ENCODE measurements at regions not wholly inside any gene's neighbourhood (a gene's known extent, or its start where the extent isn't known, plus 50 kb on each side); places are given as distances from the start of the nearest gene placed in this dataset.

DNA sequence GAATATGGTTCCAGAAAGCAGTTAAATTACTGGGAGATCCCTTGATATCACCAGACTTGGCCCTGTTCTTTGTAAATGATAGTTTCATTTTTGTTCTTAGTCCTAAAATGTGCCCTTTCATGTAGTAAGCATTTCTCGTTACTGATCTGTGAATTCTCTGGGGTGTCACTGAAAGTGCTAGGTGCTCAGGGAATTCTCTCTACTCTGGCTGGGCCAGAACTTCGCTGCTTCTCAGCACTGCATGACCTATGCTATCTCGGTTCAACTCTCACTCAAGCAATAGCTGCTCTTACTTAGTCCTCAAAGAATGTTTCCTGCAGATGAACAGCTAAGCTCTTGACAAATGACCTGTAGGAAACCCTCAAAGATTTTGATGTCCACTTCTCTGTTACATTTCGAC lies 1144.3 kb downstream of the ADGRL3 start:
- no peak for DNase-seq
- TF ChIP-seq POLR2A (IDR thresholded peaks at IDR 0.05; ENCODE audit: low read length) (no peak), GATA1 (IDR thresholded peaks at IDR 0.05; ENCODE audit: low read depth, low read length) (no peak)

DNA sequence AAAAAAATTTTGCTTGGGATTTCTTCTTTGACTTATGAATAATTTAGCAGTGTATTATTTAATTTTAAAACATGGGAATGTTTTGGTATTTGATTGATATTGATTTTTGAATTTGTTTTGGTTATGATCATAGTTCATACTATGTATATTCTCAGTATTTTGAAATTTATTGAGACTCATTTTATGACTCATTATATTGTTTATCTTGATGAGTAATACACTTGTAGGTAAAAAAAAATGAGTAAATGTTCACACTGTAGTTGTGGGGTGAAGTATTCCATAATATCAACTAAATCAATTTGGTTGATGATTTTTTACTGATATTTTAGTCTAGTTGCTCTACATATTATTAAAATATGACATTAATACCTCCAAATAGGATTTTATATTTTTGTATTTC lies 1142.2 kb downstream of the ADGRL3 start:
- DNase-seq, result no peak
- TF ChIP-seq POLR2A (IDR thresholded peaks at IDR 0.05; ENCODE audit: low read length) (no peak), GATA1 (IDR thresholded peaks at IDR 0.05; ENCODE audit: low read depth, low read length) (no peak)

DNA sequence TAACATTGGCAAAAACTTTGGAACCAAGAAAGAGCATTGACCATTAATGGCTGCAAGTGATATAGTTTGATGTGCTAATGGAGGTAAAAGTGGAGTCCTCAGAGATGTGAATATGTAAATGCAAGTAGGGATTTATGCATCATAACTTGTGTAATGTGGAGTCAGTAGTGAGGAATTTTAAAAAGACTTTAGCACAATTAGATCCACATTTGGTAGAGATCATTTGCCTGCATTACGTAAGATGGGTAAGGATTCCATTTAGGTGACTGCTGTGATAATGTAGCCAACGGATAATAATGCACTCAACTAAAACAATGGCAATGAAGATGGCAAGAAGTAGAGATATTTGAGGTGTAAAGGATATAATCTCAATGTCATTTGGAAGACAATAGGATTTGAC lies 1128.4 kb downstream of the ADGRL3 start:
- no peak for TF ChIP-seq POLR2A (IDR thresholded peaks at IDR 0.05; ENCODE audit: low read length)
- TF ChIP-seq GATA1 (IDR thresholded peaks at IDR 0.05; ENCODE audit: low read depth, low read length), result no peak
- no peak for DNase-seq

DNA sequence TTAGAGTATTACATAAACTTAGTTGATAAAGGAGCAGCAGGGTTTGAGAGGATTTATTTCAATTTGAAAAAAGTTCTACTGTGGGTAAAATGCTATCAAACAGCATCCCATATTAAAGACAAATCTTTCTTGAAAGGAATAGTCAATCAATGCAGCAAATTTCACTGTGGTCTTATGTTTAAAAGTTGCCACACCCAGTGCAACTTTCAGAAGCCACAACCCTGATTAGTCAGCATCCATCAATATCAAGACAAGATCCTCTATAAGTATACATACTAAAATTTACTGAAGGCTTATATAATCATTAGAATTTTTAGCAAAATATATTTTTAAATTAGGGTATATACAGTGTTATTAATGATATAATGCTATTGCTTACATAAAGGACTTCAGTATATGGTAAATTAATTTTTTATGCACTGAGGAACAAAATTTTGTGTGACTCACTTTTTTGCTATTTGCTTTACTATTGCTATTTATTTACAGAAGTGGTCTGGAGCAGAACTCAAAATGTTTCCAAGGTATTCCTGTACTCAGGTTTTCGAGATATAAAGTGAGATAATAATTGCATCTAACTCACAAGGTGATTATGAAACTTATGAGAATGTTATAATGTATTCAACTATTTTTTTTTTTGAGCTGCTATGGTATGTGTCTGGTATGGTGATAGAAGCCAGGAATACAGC lies 1127.6 kb downstream of the ADGRL3 start:
- DNase-seq, result no peak
- TF ChIP-seq POLR2A (IDR thresholded peaks at IDR 0.05; ENCODE audit: low read length) (no peak), GATA1 (IDR thresholded peaks at IDR 0.05; ENCODE audit: low read depth, low read length) (no peak)

DNA sequence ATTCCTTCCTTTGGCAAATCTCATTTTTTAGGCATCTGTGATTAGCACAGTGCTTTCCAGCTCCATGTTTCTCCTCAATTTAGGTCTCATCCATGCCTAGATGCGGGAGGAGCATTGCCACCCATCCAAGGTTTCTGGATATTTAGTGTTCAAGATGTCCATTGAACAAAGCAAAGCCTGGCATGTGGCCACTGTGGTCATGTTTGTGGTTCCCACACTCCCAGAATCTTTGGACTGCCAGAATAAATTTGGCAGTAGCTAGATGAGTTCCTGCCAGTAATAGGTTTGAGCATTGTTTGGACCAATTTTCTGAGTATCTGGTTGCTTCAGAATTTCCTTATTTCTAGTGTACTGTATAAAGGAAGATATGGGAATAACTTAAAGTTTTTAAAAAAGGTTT lies 1124.1 kb downstream of the ADGRL3 start:
- no peak for DNase-seq
- TF ChIP-seq GATA1 (IDR thresholded peaks at IDR 0.05; ENCODE audit: low read depth, low read length), result no peak
- TF ChIP-seq POLR2A (IDR thresholded peaks at IDR 0.05; ENCODE audit: low read length), result no peak

DNA sequence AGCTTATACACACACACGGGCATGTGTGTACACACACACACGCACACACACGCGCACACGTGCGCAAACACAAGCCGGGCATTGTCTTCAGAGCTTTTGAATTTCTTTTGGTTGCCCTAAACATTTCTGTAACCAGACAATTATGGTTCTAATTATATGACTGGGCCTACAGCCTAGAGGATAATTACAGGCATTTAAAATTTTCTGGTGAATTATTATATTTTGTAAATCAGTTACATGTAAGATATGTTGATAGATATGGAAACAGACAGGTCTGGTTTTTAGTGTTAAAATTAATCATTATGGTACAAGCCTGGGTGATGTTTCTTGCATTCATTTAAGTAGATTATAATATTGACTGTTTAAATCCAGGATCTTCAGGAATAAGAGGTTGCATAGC lies 1120.5 kb downstream of the ADGRL3 start:
- TF ChIP-seq GATA1 (IDR thresholded peaks at IDR 0.05; ENCODE audit: low read depth, low read length) (no peak), POLR2A (IDR thresholded peaks at IDR 0.05; ENCODE audit: low read length) (no peak)
- no peak for DNase-seq

DNA sequence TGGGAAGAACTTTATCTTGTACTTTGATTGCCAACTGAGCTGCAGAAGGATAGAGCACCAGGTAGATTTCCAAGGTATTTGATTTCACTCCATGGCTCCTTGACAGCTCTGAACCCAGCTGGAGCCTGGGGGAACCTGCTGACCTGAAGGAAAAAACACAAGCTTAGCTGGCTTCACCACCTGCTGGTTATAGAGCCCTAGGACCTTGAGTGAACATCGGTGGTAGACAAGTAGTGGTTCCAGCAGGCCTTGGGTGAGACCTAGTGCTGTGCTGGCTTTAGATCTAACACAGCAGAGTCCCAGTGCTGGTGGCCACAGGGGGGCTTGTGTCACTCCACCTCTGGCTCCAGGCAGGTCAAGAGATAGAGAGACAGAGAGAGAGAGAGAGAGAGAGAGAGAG lies 1102.6 kb downstream of the ADGRL3 start:
- no peak for DNase-seq
- no peak for TF ChIP-seq GATA1 (IDR thresholded peaks at IDR 0.05; ENCODE audit: low read depth, low read length)
- no peak for TF ChIP-seq POLR2A (IDR thresholded peaks at IDR 0.05; ENCODE audit: low read length)

DNA sequence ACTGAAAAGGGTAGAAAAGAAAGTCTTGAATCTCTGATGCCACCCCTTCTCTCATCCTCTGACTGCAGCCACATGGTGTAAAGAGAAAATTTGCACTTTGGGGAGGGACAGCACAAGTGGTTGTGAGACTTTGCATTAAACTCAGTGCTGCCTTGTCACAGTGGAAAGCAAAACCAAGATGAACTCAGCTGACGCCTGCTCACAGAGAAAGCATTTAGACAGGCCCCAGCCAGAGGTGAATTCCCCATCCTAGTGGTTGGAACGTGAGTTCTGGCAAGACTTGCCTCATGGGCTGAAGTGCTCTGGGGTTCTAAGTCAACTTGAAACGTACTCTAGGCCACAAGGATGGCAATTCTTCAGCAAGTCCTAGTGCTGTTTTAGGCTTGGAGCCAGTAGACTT lies 1101.4 kb downstream of the ADGRL3 start:
- TF ChIP-seq POLR2A (IDR thresholded peaks at IDR 0.05; ENCODE audit: low read length) (no peak), GATA1 (IDR thresholded peaks at IDR 0.05; ENCODE audit: low read depth, low read length) (no peak)
- no peak for DNase-seq

DNA sequence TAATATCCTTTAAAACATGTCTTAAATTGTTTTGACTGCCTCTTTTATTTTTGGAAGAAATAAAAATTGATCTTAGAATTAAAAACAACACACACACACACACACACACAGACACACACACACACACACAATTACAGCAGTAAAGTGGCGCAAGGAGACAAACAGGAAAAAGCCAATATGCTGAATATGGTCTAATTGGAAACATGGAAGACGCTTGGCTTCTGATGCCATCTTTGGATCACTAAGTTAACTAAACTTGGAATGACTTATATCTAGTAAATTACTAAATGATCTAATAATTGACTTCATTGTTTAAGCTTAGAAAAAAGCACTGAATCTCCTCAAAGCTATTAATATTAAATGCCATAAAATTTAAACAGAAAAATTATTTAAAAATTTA lies 1093.4 kb downstream of the ADGRL3 start:
- TF ChIP-seq POLR2A (IDR thresholded peaks at IDR 0.05; ENCODE audit: low read length), result no peak
- TF ChIP-seq GATA1 (IDR thresholded peaks at IDR 0.05; ENCODE audit: low read depth, low read length), result no peak
- no peak for DNase-seq

DNA sequence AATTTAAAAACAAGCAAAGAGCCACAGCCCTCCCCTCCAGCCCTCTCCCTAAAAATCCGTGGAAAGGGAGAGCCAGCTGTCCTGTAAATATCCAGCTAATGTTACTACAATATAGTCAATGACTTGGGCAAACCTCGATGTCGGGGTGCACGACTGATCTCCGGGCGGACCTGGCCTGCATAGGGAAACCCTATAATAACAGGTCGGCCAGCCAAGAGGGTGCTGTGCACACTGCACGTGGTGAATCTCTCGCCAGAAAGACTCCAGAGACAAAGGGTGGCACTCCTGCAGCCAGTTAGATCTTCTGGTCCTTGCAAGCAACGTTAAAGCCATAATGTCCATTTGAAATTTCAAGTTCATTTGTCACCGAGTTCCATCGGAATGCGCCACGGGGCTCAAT lies 1092.8 kb downstream of the ADGRL3 start:
- TF ChIP-seq POLR2A (IDR thresholded peaks at IDR 0.05; ENCODE audit: low read length), result no peak
- DNase-seq, result no peak

DNA sequence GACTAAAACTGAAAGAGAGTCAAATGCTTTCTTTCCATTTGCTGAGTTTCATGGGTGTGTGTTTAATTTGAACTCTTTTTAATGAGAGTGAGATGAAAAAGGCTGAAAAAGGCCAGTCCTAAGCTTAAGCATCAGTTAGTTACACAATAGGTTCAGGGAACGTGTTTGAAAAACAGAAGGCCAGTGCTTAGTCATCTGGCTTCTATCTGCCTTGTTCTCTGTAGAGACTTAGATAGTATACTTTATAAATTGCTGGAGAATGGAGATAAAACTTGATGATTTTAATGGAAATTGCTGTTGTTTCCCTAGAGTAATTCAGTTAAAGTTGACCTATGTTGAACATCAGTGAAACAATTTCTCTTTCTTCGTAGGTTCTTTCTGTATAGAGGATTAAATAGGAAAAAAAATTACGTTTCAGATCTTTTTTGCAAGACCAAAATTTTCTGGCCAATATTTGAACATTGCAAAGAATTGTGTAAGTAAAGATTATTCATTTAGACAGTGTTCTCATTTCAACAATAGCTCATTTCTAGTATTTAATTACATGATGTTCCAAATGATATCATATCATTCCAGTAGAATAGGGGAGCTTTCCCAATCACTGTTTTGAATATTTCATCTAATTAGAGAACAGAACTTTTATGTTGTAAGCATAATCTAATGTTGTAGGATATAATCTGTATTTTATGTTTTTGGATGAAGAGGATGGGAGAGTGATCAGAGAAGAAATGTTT lies 1088.8 kb downstream of the ADGRL3 start:
- DNase-seq, result peak; percentile 26 to 45

DNA sequence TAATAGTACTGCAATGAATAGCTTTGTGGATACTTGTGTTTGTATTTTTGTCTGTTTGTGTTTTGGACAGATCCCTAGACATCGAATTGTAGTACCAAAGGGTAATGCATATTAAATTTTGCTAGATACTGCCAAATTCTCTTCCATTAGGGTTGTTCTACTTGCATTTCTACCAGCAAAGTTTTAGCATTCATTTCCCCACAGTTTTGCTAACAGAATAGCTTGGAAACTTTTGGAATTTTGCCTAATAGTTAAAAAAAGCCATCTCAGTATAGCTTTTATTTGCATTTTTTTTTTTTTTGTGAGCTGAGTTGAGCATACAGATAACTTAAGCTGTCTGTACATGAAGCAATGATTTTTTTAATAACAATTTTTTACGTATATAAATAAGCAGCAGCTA lies 1084.9 kb downstream of the ADGRL3 start:
- TF ChIP-seq POLR2A (IDR thresholded peaks at IDR 0.05; ENCODE audit: low read length) (no peak), GATA1 (IDR thresholded peaks at IDR 0.05; ENCODE audit: low read depth, low read length) (no peak)
- no peak for DNase-seq

More for the DNA sequence above, 1088.8 kb downstream of the ADGRL3 start:
- TF ChIP-seq POLR2A (IDR thresholded peaks at IDR 0.05; ENCODE audit: low read length) (no peak), GATA1 (IDR thresholded peaks at IDR 0.05; ENCODE audit: low read depth, low read length) (no peak)

DNA sequence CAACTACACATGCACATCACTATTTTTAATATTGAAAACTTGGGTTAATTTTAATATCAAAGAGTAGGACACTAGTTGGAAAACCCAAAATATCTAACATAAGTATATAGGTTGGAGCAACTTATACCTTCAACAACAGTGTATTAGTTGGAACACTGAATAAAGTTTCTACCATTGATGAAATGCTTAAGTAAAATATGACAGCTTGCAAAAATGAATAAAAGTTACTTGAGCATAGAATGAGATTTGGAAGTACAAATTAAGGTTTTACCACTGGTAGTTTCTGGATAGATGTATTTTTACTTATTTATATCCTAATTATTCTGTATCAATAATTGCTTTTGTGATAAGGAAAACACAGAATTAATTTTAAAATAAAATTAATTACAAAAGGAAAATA lies 1079.6 kb downstream of the ADGRL3 start:
- no peak for TF ChIP-seq GATA1 (IDR thresholded peaks at IDR 0.05; ENCODE audit: low read depth, low read length)
- no peak for DNase-seq

DNA sequence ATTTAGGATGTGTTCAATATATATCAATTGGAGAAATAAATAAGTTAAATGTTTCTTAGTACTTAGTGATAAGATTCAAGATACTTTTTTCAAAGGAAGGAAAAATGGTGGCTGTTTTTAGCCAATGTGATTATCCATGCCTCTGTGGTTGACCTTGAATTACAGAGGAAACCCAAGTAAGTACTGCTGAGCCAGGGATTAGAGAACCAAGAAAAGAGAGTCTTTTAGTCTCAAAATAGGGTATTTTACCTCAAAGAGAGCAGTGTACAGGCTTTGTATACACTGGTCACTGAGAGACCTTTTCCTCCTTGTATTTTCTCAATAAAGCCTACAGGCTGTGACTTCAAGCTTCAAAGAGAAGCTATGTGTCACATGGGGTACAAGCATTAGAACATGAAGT lies 1075.3 kb downstream of the ADGRL3 start:
- TF ChIP-seq GATA1 (IDR thresholded peaks at IDR 0.05; ENCODE audit: low read depth, low read length), result no peak
- no peak for TF ChIP-seq POLR2A (IDR thresholded peaks at IDR 0.05; ENCODE audit: low read length)

DNA sequence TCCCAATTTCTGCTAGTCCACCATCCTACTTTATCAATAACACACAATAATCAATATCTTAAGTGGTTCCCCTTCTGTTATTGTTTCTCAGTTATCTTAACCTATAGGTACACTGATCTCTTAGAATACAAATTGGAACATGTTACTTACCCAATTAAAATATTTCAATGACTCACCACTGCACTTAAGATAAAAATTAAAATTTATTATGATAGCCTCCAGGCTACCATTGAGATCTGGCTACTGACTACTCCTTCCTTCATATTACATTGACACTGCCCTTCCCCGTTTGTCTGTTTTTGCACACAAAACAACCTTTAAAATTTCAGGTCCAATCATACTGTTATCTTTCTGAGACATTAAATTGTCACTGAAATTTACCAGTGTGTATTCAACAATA lies 1074.7 kb downstream of the ADGRL3 start:
- TF ChIP-seq GATA1 (IDR thresholded peaks at IDR 0.05; ENCODE audit: low read depth, low read length) (no peak), POLR2A (IDR thresholded peaks at IDR 0.05; ENCODE audit: low read length) (no peak)
- no peak for DNase-seq

More for the DNA sequence above, 1075.3 kb downstream of the ADGRL3 start:
- DNase-seq, result no peak

All from erythroblast (primary cell).